ENCODE measurements at regions not wholly inside any gene's neighbourhood (a gene's known extent, or its start where the extent isn't known, plus 50 kb on each side); places are given as distances from the start of the nearest gene placed in this dataset.
A peak's percentile ranks its signal among the peaks of the same experiment; 100 is the strongest.

DNA sequence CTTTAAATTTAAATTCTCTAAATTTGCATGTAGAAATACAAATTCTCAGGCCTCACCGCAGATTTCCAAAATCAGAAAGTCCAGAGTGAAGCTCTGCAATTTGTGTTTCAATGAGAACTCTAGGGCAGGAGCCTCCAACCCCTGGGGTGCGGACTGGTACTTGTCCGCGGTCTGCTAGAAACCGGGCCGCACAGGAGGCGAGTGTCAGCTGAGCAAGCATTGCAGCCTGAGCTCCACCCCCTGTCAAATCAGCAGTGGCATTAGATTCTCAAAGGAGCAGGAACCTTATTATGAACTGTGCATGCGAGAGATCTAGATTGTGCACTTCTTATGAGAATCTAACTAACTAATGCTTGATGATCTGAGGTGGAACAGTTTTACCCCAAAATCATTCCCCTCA, 203.0 kb upstream of the PCSK2 start:
- no peak for DNase-seq

- no peak for DNase-seq
These were observed 202.2 kb upstream of the PCSK2 start for GRCh38 chr20:17024513-17025119.

GRCh38 chr20:17026346-17026745, 200.5 kb upstream of the PCSK2 start:
- DNase-seq = no peak

- no peak for DNase-seq
These were observed 197.1 kb upstream of the PCSK2 start for GRCh38 chr20:17029698-17030097.

DNA sequence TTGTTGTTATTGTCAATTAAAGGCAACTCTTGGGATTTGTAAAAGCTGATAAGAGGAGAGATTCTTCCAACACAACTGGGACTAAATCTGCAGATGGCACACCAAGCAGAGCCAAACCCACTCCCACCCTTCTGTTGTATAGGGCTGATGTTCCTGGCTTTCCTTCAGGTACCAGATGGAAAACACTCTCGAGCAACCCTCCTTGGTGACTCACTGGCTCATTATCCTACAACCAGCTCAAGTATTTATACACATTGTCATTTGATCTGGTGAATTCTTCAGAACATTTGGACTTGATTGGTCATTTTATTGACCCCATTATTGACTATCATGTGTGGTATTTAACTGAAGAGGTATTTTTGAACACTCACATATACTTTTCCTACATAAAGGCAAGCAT, 190.3 kb upstream of the PCSK2 start:
- no peak for DNase-seq

- no peak for DNase-seq
These were observed 184.7 kb upstream of the PCSK2 start for GRCh38 chr20:17042122-17042521.

GRCh38 chr20:17043323-17043722, 183.5 kb upstream of the PCSK2 start:
- no peak for DNase-seq

DNA sequence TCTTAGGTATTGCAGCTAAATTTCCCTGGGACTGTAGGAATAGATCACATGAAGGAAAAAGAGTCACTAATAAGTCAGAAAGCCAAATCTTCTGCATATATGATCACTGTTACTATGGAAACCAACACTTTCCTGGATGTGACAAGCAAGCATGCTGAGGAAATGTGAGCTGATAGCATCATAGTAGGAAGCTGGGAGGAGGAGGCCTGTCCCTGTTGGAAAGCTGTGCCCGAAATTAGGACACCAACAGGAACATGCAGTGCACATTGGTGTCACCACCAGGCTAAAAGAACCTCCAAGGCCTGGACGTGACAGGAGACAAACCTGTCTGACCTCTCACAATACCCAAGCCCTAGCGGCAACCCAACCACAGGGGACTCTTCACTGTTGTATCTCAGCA, 181.9 kb upstream of the PCSK2 start:
- DNase-seq = no peak

DNA sequence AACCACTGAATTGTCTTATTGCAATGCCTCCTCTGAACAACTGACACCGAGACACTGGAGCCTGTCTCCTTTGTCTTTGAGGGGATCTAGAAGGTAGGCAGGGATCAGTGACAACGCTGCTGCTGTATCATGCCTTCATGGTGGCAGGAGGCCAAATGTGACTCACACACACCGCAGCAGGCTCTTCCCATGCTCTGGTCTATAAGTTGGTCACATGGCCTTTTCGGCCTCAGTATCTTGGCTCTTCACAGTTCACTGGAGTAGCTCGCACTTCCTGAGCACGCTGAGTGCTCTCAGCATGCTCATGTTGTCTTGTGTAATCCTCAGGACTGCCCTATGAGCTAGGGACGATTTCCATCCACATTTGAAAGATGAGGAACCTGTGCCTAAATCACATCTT, 167.4 kb upstream of the PCSK2 start:
- peak; percentile 34 for DNase-seq

DNA sequence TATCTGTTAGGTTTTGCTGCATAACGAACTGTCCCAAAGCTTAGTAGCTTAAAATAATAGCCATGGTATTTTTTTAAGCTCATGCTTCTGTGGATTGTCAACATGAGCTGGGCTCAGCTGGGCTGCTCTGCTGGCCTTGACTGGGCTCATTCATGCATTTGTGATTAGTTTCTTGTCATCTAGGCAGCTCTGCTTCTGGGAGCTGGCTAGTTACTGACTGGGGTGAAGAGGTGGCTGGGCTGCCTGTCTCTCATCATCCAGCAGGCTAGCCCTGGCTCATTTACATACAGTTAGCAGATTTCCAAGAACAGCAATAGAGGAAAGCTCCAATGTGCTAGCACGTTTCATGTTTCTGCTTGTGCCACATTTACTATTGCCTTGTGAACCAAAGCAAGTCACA, 165.1 kb upstream of the PCSK2 start:
- no peak for DNase-seq

DNA sequence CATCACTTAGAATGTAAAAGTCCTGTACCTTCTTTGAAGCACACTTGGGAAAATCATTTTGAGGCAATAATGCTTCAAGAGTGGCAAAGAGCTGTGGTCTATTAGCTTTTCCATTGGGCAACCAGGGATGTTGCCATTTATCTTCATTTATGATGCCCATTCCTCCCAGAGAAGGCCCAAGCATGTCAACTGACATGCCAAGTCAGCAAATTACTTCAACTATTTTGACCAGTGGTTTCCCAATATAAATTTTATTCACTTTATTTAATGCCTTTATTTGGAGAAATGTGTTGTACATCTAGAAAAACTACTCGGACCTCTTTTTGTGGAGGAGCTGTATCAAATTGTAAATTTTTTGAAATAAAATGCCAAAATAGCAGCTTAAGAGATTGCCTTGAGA, 164.1 kb upstream of the PCSK2 start:
- no peak for DNase-seq

- DNase-seq = no peak
These were observed 159.9 kb upstream of the PCSK2 start for GRCh38 chr20:17066902-17067301.

- DNase-seq = no peak
These were observed 158.6 kb upstream of the PCSK2 start for GRCh38 chr20:17068084-17068711.

- no peak for DNase-seq
These were observed 149.8 kb upstream of the PCSK2 start for GRCh38 chr20:17077030-17077429.

- no peak for DNase-seq
These were observed 143.1 kb upstream of the PCSK2 start for GRCh38 chr20:17083738-17084137.

- no peak for DNase-seq
These were observed 141.9 kb upstream of the PCSK2 start for GRCh38 chr20:17084909-17085308.

DNA sequence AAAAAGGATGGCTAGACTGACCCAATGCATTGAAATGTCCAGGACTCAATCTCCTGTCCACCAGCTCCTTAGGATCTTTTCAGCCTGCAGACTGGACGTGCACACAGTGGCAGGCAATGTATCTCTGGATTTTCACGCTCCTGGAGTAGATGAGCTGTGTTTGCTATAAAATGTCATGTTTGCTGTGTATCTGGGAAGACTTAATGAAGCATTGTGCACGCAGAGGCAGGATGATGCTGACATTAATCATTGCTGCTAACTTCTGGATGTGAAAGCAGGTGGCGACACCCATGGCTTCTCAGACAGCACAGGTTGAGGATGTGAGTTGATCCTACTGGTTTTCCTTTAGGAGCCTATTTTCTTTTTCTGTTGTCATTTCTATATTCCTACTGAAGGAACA, 133.1 kb upstream of the PCSK2 start:
- no peak for DNase-seq

DNA sequence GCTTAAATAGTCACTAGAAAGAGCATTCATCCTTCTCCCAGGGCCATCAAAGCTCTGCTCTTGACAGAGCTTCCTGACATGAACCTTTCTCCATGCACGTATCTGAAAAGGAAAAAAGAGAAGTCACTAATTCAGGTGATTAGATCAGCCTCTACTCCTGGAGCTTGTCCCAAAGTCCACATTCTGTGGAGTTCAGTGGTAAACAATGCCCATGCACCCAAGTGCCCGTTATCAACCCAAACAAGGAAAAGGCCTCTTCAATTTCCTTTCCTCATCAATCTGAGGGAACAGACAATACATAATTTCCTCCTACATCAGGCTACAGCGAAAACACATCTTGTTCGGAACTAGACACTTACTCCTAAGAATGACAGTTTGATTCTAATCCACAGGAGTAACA, 129.2 kb upstream of the PCSK2 start:
- peak; percentile 3 for DNase-seq

- no peak for DNase-seq
These were observed 126.3 kb upstream of the PCSK2 start for GRCh38 chr20:17100506-17100905.

DNA sequence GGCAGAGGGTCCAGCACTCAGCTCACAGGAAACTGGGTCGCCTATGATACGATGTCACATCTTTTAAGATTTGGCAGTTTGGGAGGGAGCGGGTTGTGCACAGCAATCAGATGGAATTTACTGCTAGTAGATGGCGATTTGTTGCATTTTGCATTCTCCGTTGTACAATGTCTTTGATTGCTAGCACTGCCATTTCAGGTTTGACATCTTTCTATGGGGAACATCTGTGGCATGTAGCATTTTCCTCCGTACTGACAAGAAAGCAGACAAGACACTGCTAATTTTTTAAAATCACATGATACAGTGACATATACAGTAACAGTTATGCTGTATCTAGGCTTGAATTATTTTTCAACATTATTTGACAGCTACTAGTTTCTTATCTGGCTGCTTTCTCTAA, 119.7 kb upstream of the PCSK2 start:
- no peak for DNase-seq

- no peak for DNase-seq
These were observed 117.9 kb upstream of the PCSK2 start for GRCh38 chr20:17108896-17109295.

- no peak for DNase-seq
These were observed 117.5 kb upstream of the PCSK2 start for GRCh38 chr20:17109307-17109706.

- no peak for DNase-seq
These were observed 98.6 kb upstream of the PCSK2 start for GRCh38 chr20:17128206-17128605.

DNA sequence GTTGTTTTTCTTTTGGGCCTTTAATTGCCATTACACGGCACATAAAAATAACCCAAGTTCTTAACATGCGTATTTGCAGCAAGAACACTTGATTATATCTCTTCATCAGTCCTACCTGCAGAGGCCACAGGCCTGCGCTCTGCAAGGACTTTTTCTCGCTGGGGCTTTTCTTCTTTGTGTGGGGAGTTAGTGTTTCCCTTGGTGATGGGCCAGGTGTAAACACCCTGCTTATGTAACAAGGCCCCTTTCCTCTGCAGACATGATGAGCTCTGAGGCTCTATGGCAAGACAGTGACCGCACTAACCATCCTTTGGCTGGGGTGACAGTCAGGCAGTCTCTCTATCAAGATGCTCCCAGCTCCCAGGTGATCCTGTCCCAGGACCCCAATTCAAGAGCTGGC, 97.8 kb upstream of the PCSK2 start:
- DNase-seq = no peak

DNA sequence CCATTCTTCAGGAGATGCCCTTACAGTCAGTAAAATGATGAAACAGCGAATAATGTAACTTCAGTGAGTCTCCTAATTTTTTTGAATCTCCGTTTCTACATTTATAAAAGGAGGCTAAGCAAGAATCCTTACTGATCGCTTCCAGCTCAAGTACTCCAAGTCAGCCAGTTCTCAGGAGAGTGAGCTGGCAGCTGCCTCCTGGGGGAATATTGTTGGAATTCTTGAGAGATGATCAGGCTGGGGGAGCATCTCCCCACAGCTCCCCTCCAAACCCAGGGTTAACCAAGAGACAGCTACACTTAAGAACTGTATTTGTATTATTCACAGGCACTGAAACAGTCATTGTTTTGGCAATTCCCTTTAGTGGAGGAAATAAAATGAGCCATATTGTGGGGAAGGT, 89.1 kb upstream of the PCSK2 start:
- DNase-seq = no peak

Measured in DMS79 (cell line).